ENCODE measurements at regions not wholly inside any gene's neighbourhood (a gene's known extent, or its start where the extent isn't known, plus 50 kb on each side); places are given as distances from the start of the nearest gene placed in this dataset.

DNA sequence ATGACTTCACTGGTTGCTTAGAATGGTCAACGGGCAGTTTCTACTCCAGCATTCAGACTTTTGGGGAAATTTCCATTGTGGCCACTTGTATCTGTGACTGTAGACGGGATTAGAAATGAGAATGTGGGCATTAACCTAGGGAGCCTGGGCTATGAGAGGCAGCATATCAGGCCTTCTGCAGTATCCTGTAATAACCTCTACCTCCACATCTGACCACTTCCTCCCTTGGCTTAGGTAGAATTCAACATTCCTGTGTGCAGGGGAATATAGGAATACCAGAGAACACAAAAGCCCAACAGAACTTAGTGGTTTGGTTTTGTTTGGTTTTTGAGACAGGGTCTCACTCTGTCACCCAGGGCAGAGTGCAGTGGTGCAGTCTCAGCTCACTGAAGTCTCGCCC lies 76.4 kb upstream of the HOXC13 start:
- H3K4me3 ChIP-seq (ENCODE audit: low read depth, low read length): no peak overlapping the region
- CTCF ChIA-PET: no interaction called here
- TF ChIP-seq, protein P1, sequence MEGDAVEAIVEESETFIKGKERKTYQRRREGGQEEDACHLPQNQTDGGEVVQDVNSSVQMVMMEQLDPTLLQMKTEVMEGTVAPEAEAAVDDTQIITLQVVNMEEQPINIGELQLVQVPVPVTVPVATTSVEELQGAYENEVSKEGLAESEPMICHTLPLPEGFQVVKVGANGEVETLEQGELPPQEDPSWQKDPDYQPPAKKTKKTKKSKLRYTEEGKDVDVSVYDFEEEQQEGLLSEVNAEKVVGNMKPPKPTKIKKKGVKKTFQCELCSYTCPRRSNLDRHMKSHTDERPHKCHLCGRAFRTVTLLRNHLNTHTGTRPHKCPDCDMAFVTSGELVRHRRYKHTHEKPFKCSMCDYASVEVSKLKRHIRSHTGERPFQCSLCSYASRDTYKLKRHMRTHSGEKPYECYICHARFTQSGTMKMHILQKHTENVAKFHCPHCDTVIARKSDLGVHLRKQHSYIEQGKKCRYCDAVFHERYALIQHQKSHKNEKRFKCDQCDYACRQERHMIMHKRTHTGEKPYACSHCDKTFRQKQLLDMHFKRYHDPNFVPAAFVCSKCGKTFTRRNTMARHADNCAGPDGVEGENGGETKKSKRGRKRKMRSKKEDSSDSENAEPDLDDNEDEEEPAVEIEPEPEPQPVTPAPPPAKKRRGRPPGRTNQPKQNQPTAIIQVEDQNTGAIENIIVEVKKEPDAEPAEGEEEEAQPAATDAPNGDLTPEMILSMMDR (IDR thresholded peaks at IDR 0.05; ENCODE audit: low read depth, low read length): no peak
- no peak for DNase-seq (ENCODE audit: low read depth, low spot score)
- H3K27me3 ChIP-seq (ENCODE audit: control insufficient read depth, insufficient read depth, low read length): peaks cover 13% of the 10 kb centered on the region
- H3K9me3 ChIP-seq (ENCODE audit: control insufficient read depth, insufficient read depth, low read length): no peaks in the 10 kb centered on the region
- POLR2A ChIA-PET: no interaction called here
- H3K27ac ChIP-seq (ENCODE audit: low read depth, low read length): no peak overlapping the region

DNA sequence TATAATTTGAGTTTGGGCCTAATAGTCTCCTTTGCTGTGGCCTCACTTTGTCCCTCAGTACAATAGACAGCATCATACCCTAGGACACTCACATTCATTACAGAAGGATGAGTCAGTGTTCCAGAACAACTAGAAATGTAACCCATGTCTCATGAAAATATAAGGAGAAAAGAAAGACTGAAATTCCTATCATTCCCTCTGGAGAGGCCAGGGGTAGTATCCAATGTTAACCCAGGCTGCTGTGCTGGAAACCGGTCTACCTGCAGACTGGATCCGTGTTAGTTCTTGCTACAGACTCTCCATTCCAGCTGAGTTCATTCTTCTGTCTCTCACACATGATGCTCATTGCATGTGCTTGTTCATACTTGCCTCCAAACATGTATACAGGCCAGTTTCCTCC lies 75.8 kb upstream of the HOXC13 start:
- TF ChIP-seq, protein P1 (IDR thresholded peaks at IDR 0.05; ENCODE audit: low read depth, low read length): no peak
- ChIA-PET CTCF (no interaction called here), POLR2A (no interaction called here)
- DNase-seq (ENCODE audit: low read depth, low spot score): no peak
- Histone ChIP-seq H3K4me3 (ENCODE audit: low read depth, low read length) (no peak overlapping the region), H3K27ac (ENCODE audit: low read depth, low read length) (no peak overlapping the region), H3K27me3 (ENCODE audit: control insufficient read depth, insufficient read depth, low read length) (peaks cover 13% of the 10 kb centered on the region), H3K9me3 (ENCODE audit: control insufficient read depth, insufficient read depth, low read length) (no peaks in the 10 kb centered on the region)

DNA sequence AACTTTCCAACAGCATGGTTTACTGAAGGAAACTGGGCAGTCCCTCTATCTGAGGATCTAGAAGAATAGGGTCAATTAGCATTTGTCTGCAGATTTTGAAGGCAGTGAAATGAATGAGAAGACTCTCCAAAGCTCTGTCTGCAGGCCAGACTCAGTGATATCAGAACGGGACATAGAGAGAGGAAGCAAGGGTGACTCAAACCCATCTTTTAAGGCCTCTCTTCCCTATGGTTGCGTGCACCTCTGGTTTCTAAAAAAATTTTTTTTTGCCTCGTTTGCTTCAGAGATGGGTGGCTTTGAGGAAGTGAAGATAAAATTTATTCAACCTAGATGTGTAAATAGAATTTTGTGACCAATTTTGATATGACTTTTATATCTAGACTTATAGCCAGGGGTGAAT lies 71.9 kb upstream of the HOXC13 start:
- TF ChIP-seq, protein P1 (IDR thresholded peaks at IDR 0.05; ENCODE audit: low read depth, low read length): no peak
- DNase-seq (ENCODE audit: low read depth, low spot score): no peak
- Histone ChIP-seq H3K27me3 (ENCODE audit: control insufficient read depth, insufficient read depth, low read length) (peaks cover 13% of the 10 kb centered on the region), H3K9me3 (ENCODE audit: control insufficient read depth, insufficient read depth, low read length) (no peaks in the 10 kb centered on the region), H3K27ac (ENCODE audit: low read depth, low read length) (no peak overlapping the region), H3K4me3 (ENCODE audit: low read depth, low read length) (no peak overlapping the region)
- CTCF ChIA-PET: no interaction called here
- POLR2A ChIA-PET: no interaction called here

- DNase-seq (ENCODE audit: low read depth, low spot score): no peak
- peaks cover 16% of the 10 kb centered on the region for H3K27me3 ChIP-seq (ENCODE audit: control insufficient read depth, insufficient read depth, low read length)
Observed at GRCh38 chr12:53867216-53868012, 71.2 kb upstream of the HOXC13 start.

GRCh38 chr12:53868511-53868986 lies 70.1 kb upstream of the HOXC13 start:
- H3K27ac ChIP-seq (ENCODE audit: low read depth, low read length): no peak overlapping the region
- no peaks in the 10 kb centered on the region for H3K9me3 ChIP-seq (ENCODE audit: control insufficient read depth, insufficient read depth, low read length)
- POLR2A ChIA-PET: no interaction called here
- no peak for DNase-seq (ENCODE audit: low read depth, low spot score)
- TF ChIP-seq, protein P1 (IDR thresholded peaks at IDR 0.05; ENCODE audit: low read depth, low read length): no peak
- H3K27me3 ChIP-seq (ENCODE audit: control insufficient read depth, insufficient read depth, low read length): peaks cover 16% of the 10 kb centered on the region
- CTCF ChIA-PET: no interaction called here
- H3K4me3 ChIP-seq (ENCODE audit: low read depth, low read length): no peak overlapping the region

More at GRCh38 chr12:53867216-53868012, 71.2 kb upstream of the HOXC13 start:
- POLR2A ChIA-PET: no interaction called here
- no peaks in the 10 kb centered on the region for H3K9me3 ChIP-seq (ENCODE audit: control insufficient read depth, insufficient read depth, low read length)
- H3K4me3 ChIP-seq (ENCODE audit: low read depth, low read length): no peak overlapping the region
- TF ChIP-seq, protein P1 (IDR thresholded peaks at IDR 0.05; ENCODE audit: low read depth, low read length): no peak
- H3K27ac ChIP-seq (ENCODE audit: low read depth, low read length): no peak overlapping the region
- CTCF ChIA-PET: no interaction called here
